CD4-positive, alpha-beta T cell treated with Interleukin-2 at 100 ng/mL for 4 hours (primary cell): ENCODE measurements at regions not wholly inside any gene's neighbourhood (a gene's known extent, or its start where the extent isn't known, plus 50 kb on each side); places are given as distances from the start of the nearest gene placed in this dataset.
"Not testable (repeated sequence)": the region's sequence is repeated elsewhere in the genome, so short reads cannot be mapped to it uniquely, and the experiment has no call there.

Experiments
- DNase-seq: peaks from one replicate; pipeline ENCODE4 v3.0.0-alpha.2; 2020; ENCODE audit warnings: low spot score

DNA sequence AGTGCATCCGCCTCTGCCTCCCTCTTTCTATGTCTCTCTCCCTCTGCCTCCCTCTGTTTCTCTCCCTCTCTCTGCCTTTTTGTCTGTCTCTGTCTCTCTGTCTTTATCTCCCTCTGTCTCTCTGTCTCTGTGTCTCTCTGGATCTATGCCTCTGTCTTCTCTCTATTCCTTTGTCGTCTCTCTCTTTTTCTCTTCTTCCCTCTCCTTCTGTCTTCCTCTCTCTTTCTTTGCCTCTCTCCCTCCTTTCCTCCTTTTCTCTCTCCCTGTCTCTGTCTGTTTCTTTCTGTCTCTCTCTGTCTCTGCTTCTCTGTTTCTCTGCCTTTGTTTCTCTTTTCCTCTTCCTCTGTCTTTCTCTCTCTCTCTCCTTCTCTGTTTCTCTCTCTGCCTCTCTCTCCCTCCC lies 678.8 kb upstream of the NRP1 start:
- DNase-seq: no peak

DNA sequence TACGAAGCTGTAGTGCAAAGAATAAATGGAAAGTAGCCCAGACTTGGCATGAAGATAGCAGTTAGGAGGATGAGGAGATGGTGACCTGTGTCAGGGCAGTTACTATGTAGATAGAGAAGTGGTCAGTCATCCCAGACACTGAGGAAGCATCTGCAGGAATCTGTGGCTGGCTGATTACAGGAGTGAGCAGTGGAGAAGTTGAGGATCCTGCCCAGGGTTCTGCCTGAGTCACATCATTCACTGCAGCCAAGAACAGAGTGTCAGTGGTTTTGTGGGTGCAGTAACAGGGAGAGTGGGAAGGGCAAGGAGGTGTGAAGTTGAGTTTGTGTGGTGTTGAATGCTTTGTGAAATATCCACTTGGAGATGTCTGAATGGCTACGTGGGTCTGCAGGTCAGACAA lies 676.4 kb upstream of the NRP1 start:
- no peak for DNase-seq

- DNase-seq: not testable (repeated sequence)
These were observed 675.8 kb upstream of the NRP1 start for GRCh38 chr10:34010228-34010627.

GRCh38 chr10:34008656-34009055 lies 674.2 kb upstream of the NRP1 start:
- DNase-seq: no peak

- DNase-seq: no peak
These were observed 672.0 kb upstream of the NRP1 start for GRCh38 chr10:34006471-34006870.

DNA sequence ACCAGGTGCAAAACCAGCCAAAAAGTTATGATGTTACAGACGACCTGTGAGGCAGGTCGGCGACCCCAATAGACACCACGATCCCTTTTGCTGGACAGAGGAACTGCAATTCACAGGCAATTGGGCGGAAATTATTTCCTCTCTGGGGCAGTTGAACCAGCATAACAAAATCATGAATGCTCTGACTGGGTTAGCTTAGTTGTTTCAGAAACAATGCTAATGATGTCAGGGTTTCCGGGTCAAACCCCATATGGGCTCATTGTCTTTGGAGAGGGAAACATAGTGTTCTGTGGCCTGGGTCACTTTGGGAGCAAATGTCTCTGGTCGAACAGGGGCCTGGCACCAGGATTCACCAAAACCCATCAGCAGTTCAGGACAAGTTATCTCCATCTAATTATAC lies 669.1 kb upstream of the NRP1 start:
- DNase-seq: no peak

GRCh38 chr10:34002896-34003295 lies 668.4 kb upstream of the NRP1 start:
- DNase-seq: no peak

DNA sequence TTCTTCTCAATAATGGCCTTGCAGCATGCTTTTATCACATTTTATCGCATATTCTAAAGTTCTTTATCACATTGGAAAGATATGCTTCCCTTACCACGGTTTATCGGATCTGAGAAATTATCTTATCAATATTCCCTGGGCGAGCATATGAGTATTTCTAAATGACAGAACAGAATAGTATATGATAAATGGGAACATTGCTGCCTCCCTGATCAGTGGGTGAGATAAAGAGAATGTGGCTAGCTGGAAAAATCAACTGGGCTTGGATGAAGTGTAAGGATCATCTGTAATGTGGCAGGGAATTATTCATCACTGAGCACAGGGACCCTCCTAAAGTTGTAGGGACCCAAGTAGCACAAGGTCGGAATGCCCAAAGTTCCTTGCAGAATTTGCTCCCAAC lies 667.4 kb upstream of the NRP1 start:
- no peak for DNase-seq

DNA sequence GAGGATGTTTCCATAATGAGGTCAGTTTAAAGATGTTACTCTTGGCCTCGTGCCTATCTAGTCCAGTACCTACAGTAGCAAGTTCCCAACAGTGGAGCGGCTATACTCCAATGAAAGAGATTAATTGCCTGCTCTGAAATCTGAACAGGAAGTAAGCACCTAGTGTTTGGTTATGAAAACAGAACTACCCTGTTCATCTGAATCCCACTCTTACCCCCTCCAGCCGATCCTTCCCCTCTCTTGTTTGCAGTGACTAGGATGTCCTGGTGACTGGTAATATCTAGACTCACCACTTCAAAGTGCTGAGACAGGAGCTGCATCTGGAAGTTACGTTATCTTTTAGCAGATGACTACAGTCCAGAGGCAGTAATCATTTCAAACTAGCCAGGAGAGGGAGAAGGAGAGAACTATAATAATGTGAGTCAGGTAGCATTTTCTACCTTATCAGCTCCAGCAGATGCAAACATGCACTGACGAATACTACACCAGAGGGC lies 666.7 kb upstream of the NRP1 start:
- no peak for DNase-seq

- no peak for DNase-seq
These were observed 659.5 kb upstream of the NRP1 start for GRCh38 chr10:33993917-33994316.

- no peak for DNase-seq
These were observed 657.5 kb upstream of the NRP1 start for GRCh38 chr10:33991924-33992323.

DNA sequence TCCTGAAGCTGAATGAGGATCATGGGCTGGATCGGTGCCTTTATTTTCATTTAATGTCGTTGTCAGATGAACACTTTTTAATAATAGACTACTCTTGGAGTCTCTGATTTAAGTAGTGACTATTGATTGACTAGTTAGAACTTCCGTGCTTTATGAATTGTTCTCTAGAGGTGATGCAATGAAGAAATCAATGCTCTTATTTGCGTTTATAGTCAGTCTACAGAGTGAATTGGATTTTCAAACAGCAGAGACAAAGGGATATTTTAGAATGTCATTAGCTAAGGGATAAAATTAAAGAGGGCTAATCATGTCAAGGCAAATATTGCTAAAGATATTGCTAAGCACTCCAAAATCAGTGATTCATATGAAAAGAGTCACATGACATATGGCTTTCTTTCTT lies 652.0 kb upstream of the NRP1 start:
- no peak for DNase-seq

GRCh38 chr10:33986016-33986415 lies 651.5 kb upstream of the NRP1 start:
- no peak for DNase-seq

DNA sequence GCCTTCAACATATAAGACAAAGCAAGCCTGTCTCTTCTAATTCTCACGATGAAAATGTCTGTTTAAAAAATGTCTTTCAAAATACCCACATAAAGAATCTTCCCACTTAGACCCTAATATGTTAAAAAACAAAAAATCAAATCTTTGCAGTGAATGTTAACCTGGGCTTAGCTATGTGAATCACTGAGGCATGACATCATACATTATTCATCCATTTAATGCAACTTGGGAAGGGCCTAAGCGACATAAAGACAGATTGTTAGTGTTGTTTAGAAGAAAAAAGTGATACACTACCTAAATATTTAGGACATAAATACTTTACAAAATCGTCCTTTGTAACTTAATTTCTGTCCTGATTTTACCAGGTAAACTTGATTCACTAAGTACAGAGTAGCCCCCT lies 648.5 kb upstream of the NRP1 start:
- no peak for DNase-seq

GRCh38 chr10:33981301-33981700 lies 646.8 kb upstream of the NRP1 start:
- no peak for DNase-seq

- DNase-seq: no peak
These were observed 644.7 kb upstream of the NRP1 start for GRCh38 chr10:33979195-33979594.

DNA sequence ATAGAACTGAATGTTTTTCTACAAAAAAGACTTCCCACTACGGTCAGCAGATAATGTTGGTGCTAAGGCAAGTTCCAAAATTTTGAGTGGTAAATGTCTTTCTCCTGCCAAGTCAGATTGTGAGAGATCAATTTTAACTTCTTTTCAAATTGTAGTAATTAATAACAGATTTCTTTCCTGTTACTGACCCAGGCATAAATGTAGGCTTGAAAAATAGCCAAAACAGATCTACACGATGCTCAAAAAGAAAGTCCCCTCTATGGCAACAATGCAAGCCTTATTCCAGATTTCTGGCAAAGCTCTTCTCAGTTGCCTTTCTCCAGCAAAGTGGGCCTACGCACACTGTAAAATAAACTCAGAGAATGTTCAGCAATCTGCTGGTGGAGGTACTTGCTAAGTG lies 641.0 kb upstream of the NRP1 start:
- DNase-seq: no peak

- DNase-seq: no peak
These were observed 640.6 kb upstream of the NRP1 start for GRCh38 chr10:33974976-33975478.

GRCh38 chr10:33968983-33969382 lies 634.5 kb upstream of the NRP1 start:
- DNase-seq: no peak

GRCh38 chr10:33967606-33968120 lies 633.2 kb upstream of the NRP1 start:
- DNase-seq: no peak

DNA sequence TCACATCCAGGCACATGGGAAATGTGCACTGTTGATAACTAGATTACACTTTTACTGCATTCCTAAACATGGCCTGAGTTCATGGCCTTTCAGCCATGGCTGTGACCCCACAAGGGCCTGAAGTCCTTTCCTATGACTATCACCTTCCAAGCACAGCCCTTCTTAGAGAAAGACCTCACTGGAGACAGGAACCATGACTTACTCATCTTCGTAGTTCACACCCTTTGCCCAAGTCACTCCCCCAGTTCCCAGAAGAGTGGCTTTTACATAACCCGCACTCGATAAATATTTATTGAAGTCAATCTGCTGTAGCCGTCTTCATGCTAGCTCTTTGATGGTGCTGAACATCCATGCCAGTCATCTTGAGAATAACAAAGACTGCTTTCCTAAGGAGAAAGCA lies 632.5 kb upstream of the NRP1 start:
- DNase-seq: no peak

- DNase-seq: no peak
These were observed 631.5 kb upstream of the NRP1 start for GRCh38 chr10:33965795-33966581.

DNA sequence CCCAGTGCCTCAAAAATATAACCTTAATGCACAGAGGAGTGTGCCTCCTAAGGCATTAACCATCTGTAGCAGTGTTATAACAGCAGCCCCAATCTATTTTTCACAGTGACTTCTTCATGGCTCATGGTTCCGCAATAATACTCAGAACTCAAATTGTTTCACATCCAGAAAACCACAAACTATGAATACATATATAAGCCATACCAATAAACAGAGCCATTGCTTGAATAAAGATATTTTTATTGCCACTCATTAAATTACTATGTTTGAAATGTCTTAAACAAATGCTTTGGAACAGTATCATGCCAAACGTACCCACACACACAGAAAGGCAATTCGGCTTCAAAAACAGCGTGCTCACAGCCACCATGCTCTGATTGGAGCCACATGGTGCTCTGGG lies 629.3 kb upstream of the NRP1 start:
- DNase-seq: no peak

GRCh38 chr10:33956322-33956721 lies 621.9 kb upstream of the NRP1 start:
- not testable (repeated sequence) for DNase-seq
